Nephron progenitor cell (in vitro differentiated cells): ENCODE measurements at regions not wholly inside any gene's neighbourhood (a gene's known extent, or its start where the extent isn't known, plus 50 kb on each side); places are given as distances from the start of the nearest gene placed in this dataset.

Experiments used
- DNase-seq: peaks from one replicate; pipeline ENCODE4 v3.0.0; 2021
- H3K27ac Mint-ChIP-seq: 2 replicates; pipeline ENCODE4 v1.8.0; 2021; ENCODE audit warnings: mild to moderate bottlenecking, moderate library complexity, mixed read lengths
- H3K27me3 Mint-ChIP-seq: 2 replicates; pipeline ENCODE4 v1.8.0; 2021; ENCODE audit warnings: mild to moderate bottlenecking, low read depth, mixed read lengths; ENCODE audit not compliant: poor library complexity
- H3K36me3 Mint-ChIP-seq: 2 replicates; pipeline ENCODE4 v1.8.0; 2021; ENCODE audit warnings: low read depth, mixed read lengths
- H3K4me1 Mint-ChIP-seq: 2 replicates; pipeline ENCODE4 v1.8.0; 2021; ENCODE audit warnings: mixed read lengths
- H3K4me3 Mint-ChIP-seq: 2 replicates; pipeline ENCODE4 v1.8.0; 2021; ENCODE audit warnings: mild to moderate bottlenecking, moderate library complexity, mixed read lengths
- H3K9me3 Mint-ChIP-seq: 2 replicates; pipeline ENCODE4 v1.8.0; 2021; ENCODE audit warnings: mild to moderate bottlenecking, moderate library complexity, mixed read lengths
- TF ChIP-seq, protein P1 (sequence below): fragments of 200-600 bp; sonication (generic); IDR thresholded peaks from 2 replicates; pipeline ENCODE4 v1.5.0; 2021; ENCODE audit warnings: antibody characterized with exemption

DNA sequence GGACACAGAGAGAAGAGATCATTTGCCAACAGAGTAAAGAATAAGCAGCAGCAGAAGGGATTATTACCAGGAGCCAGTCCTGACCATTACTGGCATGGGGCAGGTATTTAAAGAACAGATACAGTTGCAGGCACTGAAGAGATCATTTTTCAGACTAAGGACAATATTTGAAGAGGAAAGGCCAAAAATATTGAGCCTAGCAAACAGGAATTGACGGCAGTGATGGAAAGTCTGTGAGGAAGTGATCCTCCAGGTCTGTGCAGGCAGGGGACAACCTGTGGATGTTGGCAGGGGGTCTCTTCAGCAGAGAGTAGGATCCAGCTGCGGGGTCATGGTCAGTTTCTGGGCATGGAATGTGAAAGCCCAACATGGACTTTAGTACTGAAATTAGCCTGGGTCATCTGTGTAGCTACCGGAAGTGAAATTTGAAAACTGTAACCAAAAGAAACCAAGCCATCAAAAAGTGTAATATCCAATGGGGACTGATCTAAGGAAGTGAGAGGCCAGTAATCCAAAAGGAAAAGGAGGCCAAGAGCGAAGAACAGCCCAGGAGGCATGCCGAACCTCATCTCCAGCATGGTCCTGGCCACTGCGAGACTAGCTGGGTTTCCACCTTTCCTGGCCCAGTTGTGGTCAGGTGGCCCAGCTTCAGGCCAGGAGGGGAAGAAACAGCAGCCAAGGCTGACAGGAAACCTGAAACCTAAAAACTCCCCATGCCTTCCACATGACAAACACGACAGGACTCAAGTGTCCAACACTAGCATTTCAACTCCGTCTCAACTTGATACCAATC is 115.1 kb upstream of the TNFAIP3 start:
- TF ChIP-seq, protein P1, sequence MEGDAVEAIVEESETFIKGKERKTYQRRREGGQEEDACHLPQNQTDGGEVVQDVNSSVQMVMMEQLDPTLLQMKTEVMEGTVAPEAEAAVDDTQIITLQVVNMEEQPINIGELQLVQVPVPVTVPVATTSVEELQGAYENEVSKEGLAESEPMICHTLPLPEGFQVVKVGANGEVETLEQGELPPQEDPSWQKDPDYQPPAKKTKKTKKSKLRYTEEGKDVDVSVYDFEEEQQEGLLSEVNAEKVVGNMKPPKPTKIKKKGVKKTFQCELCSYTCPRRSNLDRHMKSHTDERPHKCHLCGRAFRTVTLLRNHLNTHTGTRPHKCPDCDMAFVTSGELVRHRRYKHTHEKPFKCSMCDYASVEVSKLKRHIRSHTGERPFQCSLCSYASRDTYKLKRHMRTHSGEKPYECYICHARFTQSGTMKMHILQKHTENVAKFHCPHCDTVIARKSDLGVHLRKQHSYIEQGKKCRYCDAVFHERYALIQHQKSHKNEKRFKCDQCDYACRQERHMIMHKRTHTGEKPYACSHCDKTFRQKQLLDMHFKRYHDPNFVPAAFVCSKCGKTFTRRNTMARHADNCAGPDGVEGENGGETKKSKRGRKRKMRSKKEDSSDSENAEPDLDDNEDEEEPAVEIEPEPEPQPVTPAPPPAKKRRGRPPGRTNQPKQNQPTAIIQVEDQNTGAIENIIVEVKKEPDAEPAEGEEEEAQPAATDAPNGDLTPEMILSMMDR = no peak
- Mint-ChIP-seq H3K4me1 (peaks cover 32% of the 10 kb centered on the region), H3K9me3 (no peaks in the 10 kb centered on the region), H3K36me3 (no peaks in the 10 kb centered on the region), H3K27ac (no peak overlapping the region), H3K4me3 (no peak overlapping the region), H3K27me3 (peaks cover 6% of the 10 kb centered on the region)
- no peak for DNase-seq

DNA sequence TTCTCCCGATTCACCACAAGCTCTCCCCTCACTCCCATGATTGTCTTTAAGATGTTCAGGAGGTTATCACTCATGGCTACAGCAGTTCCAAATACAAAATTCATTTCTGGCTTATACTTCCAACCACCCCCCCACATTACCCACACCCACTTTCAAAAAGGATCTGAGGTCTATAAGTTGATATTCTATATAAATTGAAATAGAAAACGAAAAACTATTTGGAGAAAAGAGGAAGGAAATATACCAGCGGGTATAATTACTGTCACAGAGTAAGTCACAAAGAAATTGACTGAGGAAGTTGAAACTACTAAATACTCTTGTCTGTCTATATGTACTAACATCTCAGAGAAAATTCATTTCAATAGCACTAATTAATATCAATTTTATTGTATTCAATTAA is 112.7 kb upstream of the TNFAIP3 start:
- H3K4me3 Mint-ChIP-seq = no peak overlapping the region

DNA sequence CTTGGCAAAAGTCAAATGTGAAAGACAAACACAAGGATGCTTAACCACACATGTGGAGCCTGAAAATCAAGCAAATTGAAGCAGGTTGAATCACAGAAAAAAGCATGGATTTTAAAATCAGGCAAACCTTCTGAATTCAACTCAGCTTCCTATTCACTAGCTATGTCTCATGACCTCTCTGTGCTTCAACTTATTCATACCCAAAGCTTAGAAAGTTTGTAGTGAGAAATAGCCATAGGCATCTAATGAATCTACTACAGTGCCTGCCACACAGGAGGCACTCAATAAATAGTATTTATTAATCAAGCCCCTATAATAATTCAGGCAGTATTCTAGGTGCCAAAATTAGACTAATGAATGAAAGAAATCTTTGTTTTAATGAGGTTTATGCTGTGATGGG is 112.2 kb upstream of the TNFAIP3 start:
- peaks cover 28% of the 10 kb centered on the region for H3K4me1 Mint-ChIP-seq
- H3K36me3 Mint-ChIP-seq = no peaks in the 10 kb centered on the region
- no peak for DNase-seq
- no peak overlapping the region for H3K4me3 Mint-ChIP-seq
- H3K27ac Mint-ChIP-seq = no peak overlapping the region
- no peaks in the 10 kb centered on the region for H3K9me3 Mint-ChIP-seq
- TF ChIP-seq, protein P1 = no peak
- peaks cover 6% of the 10 kb centered on the region for H3K27me3 Mint-ChIP-seq

More for the DNA sequence above, 112.7 kb upstream of the TNFAIP3 start:
- peaks cover 32% of the 10 kb centered on the region for H3K4me1 Mint-ChIP-seq
- TF ChIP-seq, protein P1 = no peak
- DNase-seq = no peak
- H3K9me3 Mint-ChIP-seq = no peaks in the 10 kb centered on the region
- peaks cover 6% of the 10 kb centered on the region for H3K27me3 Mint-ChIP-seq
- no peak overlapping the region for H3K27ac Mint-ChIP-seq
- H3K36me3 Mint-ChIP-seq = no peaks in the 10 kb centered on the region

DNA sequence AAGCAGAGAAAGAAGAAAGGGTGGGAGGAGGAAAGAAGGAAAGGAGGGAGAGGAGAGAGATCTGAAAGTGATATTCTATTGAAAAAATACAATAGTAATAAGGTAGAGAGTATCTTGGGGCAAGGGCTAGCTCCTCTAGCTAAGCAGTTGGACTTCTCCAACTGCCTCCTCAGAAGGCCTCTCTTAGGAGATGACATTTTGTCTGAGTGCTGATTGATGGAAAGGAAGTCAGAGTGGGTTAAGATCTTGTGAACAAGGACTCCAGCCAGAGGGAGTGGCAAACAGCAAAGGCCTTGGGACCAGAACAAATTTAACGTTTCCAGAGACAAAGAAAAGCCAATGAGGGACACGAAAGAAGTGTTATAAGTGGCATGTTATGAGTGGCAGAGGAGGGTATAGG is 111.8 kb upstream of the TNFAIP3 start:
- H3K27ac Mint-ChIP-seq = no peak overlapping the region
- no peak for DNase-seq
- H3K4me1 Mint-ChIP-seq = peaks cover 24% of the 10 kb centered on the region
- H3K4me3 Mint-ChIP-seq = no peak overlapping the region
- no peaks in the 10 kb centered on the region for H3K36me3 Mint-ChIP-seq
- no peaks in the 10 kb centered on the region for H3K9me3 Mint-ChIP-seq
- peaks cover 6% of the 10 kb centered on the region for H3K27me3 Mint-ChIP-seq
- TF ChIP-seq, protein P1 = no peak

DNA sequence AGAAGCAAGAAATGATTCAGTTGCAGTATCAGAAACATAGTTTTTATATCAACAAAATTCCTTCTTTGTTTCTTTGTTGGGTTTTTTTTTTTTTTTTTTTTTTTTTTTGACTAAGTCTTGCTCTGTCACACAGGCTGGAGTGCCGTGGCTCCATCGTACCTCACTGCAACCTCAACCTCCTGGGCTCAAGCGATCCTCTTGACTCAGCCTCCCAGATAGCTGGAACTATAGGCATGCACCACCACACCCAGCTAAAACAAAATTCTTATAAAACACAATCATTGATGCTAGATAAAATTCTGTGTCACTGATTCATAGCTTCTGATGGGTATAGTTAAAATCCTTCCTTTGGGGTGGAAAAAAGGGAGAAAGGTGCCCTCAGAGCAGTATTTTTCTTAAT is 110.3 kb upstream of the TNFAIP3 start:
- no peak for DNase-seq
- Mint-ChIP-seq H3K27ac (no peak overlapping the region), H3K9me3 (no peaks in the 10 kb centered on the region), H3K36me3 (no peaks in the 10 kb centered on the region), H3K4me3 (no peak overlapping the region), H3K4me1 (peaks cover 17% of the 10 kb centered on the region), H3K27me3 (peaks cover 3% of the 10 kb centered on the region)
- TF ChIP-seq, protein P1 = no peak

DNA sequence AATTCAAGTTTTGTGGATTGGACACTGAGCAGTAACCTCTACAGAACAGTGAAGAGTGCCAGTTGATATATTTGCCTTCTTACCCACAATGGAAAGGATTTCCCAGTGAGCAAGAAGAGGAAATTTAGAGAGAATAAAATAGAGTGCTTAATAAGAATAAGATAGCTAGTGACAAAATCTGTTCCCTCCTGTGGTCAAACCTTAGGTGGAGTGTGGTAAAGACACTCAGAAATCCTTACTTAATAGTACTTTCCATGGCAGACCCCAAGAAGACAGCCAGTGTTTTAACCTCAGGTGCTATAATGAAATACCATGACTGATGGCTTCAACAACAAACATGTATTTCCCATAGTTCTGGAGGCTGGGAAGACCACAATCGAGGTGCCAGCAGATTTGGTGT is 108.4 kb upstream of the TNFAIP3 start:
- H3K9me3 Mint-ChIP-seq = no peaks in the 10 kb centered on the region
- H3K27ac Mint-ChIP-seq = no peak overlapping the region
- TF ChIP-seq, protein P1 = no peak
- no peak for DNase-seq
- H3K4me3 Mint-ChIP-seq = no peak overlapping the region
- peaks cover 3% of the 10 kb centered on the region for H3K27me3 Mint-ChIP-seq
- H3K36me3 Mint-ChIP-seq = no peaks in the 10 kb centered on the region
- no peaks in the 10 kb centered on the region for H3K4me1 Mint-ChIP-seq
